ENCODE measurements at regions not wholly inside any gene's neighbourhood (a gene's known extent, or its start where the extent isn't known, plus 50 kb on each side); places are given as distances from the start of the nearest gene placed in this dataset.
"Not testable (repeated sequence)": the region's sequence is repeated elsewhere in the genome, so short reads cannot be mapped to it uniquely, and the experiment has no call there.

DNA sequence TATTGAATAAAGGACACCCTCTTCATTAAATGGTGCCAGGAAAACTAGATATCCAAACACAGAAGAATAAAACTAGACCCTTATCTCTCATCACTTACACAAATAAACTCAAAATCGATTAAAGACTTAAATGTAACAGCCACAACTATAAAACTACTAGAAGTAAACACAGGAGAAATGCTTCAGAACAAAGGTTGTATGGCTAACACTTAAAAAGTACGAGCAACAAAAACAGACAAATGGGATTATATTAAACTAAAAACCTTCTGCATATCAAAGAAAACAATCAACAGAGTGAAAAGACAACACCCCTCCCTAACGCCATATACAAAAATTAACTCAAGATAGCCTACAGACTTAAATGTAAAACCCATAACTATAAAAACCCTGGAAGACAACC, 104.7 kb upstream of the CLEC6A start:
- TF ChIP-seq, protein P1, sequence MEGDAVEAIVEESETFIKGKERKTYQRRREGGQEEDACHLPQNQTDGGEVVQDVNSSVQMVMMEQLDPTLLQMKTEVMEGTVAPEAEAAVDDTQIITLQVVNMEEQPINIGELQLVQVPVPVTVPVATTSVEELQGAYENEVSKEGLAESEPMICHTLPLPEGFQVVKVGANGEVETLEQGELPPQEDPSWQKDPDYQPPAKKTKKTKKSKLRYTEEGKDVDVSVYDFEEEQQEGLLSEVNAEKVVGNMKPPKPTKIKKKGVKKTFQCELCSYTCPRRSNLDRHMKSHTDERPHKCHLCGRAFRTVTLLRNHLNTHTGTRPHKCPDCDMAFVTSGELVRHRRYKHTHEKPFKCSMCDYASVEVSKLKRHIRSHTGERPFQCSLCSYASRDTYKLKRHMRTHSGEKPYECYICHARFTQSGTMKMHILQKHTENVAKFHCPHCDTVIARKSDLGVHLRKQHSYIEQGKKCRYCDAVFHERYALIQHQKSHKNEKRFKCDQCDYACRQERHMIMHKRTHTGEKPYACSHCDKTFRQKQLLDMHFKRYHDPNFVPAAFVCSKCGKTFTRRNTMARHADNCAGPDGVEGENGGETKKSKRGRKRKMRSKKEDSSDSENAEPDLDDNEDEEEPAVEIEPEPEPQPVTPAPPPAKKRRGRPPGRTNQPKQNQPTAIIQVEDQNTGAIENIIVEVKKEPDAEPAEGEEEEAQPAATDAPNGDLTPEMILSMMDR (IDR thresholded peaks at IDR 0.05; ENCODE audit: insufficient read depth, low read length, poor library complexity, severe bottlenecking): not testable (repeated sequence)
- not testable (repeated sequence) for TF ChIP-seq EZH2phosphoT487 (conservative IDR thresholded peaks at IDR 0.05; ENCODE audit: low read length)
